ENCODE measurements at regions not wholly inside any gene's neighbourhood (a gene's known extent, or its start where the extent isn't known, plus 50 kb on each side); places are given as distances from the start of the nearest gene placed in this dataset.
"Not testable (repeated sequence)": the region's sequence is repeated elsewhere in the genome, so short reads cannot be mapped to it uniquely, and the experiment has no call there.

DNA sequence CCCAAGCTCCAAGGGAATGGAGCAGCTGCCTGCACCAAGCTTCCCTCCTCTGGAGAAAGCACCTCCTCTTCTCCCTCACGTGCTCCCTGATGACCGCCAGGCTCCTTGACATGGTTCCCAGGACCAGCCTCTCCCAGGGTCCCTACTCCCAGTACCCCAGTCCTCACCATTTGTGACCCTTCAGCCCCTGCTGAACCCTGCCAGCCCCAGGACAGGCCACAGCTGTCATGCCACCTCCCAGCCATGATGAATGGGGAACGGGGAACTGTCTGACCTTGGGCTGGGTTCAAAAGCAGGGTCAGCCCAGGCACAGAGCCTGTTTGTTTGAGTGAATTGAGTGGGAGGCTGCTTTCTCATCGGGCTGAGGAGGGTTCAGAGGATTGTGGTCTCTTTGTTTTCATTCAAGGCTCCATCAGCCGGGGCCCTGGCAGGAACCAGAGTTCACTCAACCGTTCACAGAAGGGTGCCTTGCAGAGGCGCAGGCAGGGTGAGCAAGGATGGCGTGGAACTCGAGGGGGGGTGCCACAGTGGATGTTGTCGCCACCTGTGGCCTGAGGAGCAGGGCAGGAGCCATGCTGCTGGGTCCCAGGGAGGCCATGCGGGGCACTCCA, 344.5 kb upstream of the SFSWAP start:
- Histone ChIP-seq H3K9me3 (no peaks in the 10 kb centered on the region), H3K4me1 (no peaks in the 10 kb centered on the region), H3K27me3 (peaks cover 0 to 3% (median 0%) of the 10 kb centered on the region in 3 donors), H3K36me3 (no peaks in the 10 kb centered on the region), H3K4me3 (no peak overlapping the region), H3K27ac (no peak overlapping the region)
- intact Hi-C loops (cut with DNase I; ENCODE audit: low total_unique reads) (no loop called here), in situ Hi-C loops (cut with MboI; ENCODE audit: low sequenced_read_pairs in 4 of 4) (no loop called here)
- no peak for DNase-seq
- no peak for ATAC-seq
- TF ChIP-seq POLR2A (IDR thresholded peaks at IDR 0.05): no peak
- TF ChIP-seq, protein P1, sequence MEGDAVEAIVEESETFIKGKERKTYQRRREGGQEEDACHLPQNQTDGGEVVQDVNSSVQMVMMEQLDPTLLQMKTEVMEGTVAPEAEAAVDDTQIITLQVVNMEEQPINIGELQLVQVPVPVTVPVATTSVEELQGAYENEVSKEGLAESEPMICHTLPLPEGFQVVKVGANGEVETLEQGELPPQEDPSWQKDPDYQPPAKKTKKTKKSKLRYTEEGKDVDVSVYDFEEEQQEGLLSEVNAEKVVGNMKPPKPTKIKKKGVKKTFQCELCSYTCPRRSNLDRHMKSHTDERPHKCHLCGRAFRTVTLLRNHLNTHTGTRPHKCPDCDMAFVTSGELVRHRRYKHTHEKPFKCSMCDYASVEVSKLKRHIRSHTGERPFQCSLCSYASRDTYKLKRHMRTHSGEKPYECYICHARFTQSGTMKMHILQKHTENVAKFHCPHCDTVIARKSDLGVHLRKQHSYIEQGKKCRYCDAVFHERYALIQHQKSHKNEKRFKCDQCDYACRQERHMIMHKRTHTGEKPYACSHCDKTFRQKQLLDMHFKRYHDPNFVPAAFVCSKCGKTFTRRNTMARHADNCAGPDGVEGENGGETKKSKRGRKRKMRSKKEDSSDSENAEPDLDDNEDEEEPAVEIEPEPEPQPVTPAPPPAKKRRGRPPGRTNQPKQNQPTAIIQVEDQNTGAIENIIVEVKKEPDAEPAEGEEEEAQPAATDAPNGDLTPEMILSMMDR (IDR thresholded peaks at IDR 0.05 in 4 of 5, conservative IDR thresholded peaks at IDR 0.05 in 1 of 5): no peak

- in situ Hi-C loops (cut with MboI; ENCODE audit: low sequenced_read_pairs in 4 of 4); H3K9me3 ChIP-seq; DNase-seq; H3K27me3 ChIP-seq; intact Hi-C loops (cut with DNase I; ENCODE audit: low total_unique reads); H3K4me1 ChIP-seq; ATAC-seq; H3K4me3 ChIP-seq; H3K27ac ChIP-seq; H3K36me3 ChIP-seq: not testable (repeated sequence)
Observed at GRCh38 chr12:131367067-131367982, 343.6 kb upstream of the SFSWAP start.

DNA sequence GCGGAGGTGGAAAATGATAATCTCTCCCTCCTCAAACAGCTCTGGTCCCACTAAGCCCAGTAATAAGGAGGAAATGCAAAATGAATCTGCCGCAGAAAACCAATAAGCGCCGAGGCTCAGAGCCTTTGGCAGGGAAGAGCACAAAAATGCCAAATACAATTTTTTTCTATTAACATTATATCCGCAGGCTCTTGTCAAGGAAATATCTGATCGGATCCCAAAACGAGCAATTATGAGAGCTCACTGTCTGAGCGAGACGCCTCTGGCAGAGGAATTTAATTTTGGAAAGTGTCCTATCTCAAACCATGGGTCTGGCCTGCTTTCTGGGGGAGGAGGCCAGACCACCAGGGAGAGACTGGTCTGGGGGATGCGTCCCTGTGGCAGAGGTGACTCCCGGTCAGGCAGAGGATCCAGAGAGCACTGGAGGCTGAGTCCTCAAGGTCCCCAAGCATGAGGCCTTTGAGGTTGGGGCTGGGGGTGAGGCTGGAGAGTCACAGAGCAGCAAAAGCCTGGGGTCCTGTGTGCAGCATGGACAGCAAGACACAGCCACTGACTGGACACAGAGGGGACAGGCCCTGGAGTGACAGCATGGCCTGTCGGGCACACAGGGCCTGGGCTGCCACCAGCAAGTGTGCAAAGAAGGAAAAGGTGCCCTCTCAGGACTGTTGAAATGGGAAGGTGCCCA, 342.8 kb upstream of the SFSWAP start:
- TF ChIP-seq, protein P1 (IDR thresholded peaks at IDR 0.05 in 4 of 5, conservative IDR thresholded peaks at IDR 0.05 in 1 of 5): no peak
- TF ChIP-seq POLR2A (IDR thresholded peaks at IDR 0.05): no peak
- H3K27me3 ChIP-seq: peaks cover 0 to 3% (median 0%) of the 10 kb centered on the region in 3 donors
- H3K4me3 ChIP-seq: no peak overlapping the region
- intact Hi-C loops (cut with DNase I; ENCODE audit: low total_unique reads) (no loop called here), in situ Hi-C loops (cut with MboI; ENCODE audit: low sequenced_read_pairs in 4 of 4) (no loop called here)
- no peaks in the 10 kb centered on the region for H3K36me3 ChIP-seq
- no peaks in the 10 kb centered on the region for H3K4me1 ChIP-seq
- DNase-seq: no peak
- no peak for ATAC-seq
- no peaks in the 10 kb centered on the region for H3K9me3 ChIP-seq
- no peak overlapping the region for H3K27ac ChIP-seq

DNA sequence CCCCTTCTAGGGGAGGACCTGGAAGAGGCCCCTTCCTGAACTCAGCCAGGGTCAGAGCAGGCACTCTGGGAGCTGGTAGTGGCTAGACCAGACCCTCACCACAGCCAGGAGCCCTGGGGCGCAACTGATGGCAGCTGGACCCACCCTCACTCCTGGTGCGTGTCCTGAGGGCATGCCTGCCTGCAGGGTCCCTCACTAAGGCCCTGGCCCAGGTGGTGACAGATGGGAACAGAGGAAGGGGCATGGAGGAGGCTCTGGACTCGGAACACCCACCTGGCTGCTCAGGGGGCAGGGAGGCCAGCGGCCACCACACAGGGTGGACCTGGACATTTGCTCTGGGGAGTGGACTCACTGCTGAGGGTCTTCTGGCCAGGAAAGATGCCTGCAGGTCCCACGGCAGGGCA, 342.2 kb upstream of the SFSWAP start:
- Histone ChIP-seq H3K36me3 (no peaks in the 10 kb centered on the region), H3K4me3 (no peak overlapping the region), H3K27ac (no peak overlapping the region), H3K4me1 (no peaks in the 10 kb centered on the region), H3K9me3 (no peaks in the 10 kb centered on the region), H3K27me3 (peaks cover 0 to 3% (median 0%) of the 10 kb centered on the region in 3 donors)
- DNase-seq (no peak), ATAC-seq (no peak)
- intact Hi-C loops (cut with DNase I; ENCODE audit: low total_unique reads) (no loop called here), in situ Hi-C loops (cut with MboI; ENCODE audit: low sequenced_read_pairs in 4 of 4) (no loop called here)
- TF ChIP-seq, protein P1 (IDR thresholded peaks at IDR 0.05 in 4 of 5, conservative IDR thresholded peaks at IDR 0.05 in 1 of 5): no peak
- no peak for TF ChIP-seq POLR2A (IDR thresholded peaks at IDR 0.05)

Measured in gastrocnemius medialis (tissue), 4 donors.